GM12864 (cell line): ENCODE measurements at regions not wholly inside any gene's neighbourhood (a gene's known extent, or its start where the extent isn't known, plus 50 kb on each side); places are given as distances from the start of the nearest gene placed in this dataset.
"Not testable (repeated sequence)": the region's sequence is repeated elsewhere in the genome, so short reads cannot be mapped to it uniquely, and the experiment has no call there.

Source experiments
- DNase-seq: peaks from one replicate; pipeline ENCODE4 v3.0.0-alpha.2; 2011; ENCODE audit warnings: low read depth
- H3K4me3 ChIP-seq: 2 replicates; pipeline ENCODE4 v1.5.1; 2011; ENCODE audit warnings: mild to moderate bottlenecking, low read depth, low read length, control low read depth
- TF ChIP-seq, protein P1 (sequence below): IDR thresholded peaks from 2 replicates; pipeline ENCODE4 v1.5.1; 2011; ENCODE audit warnings: low read depth, mild to moderate bottlenecking, moderate library complexity, low read length, control low read depth, inconsistent platforms; ENCODE audit errors: missing control alignments

DNA sequence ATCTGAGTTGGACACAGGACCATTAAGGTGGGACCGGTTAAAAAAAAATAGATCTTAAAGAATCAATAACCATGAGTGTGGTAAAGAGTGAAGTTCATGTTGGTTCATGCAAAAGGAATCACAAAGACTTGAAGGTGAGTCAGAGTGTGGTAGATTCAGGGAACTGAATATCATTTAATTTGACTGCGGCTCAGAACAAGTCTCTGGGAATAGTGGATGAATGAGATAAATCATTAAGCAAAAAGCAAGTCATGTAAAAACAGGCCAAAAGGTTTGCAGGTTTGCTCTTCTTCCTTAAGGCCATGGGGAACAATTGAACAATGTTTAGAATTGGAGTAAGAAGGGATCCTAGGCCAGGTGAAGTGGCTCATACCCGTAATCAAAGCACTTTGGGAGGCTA is 385.8 kb downstream of the ETV1 start:
- no peak for DNase-seq
- no peak overlapping the region for H3K4me3 ChIP-seq
- TF ChIP-seq, protein P1, sequence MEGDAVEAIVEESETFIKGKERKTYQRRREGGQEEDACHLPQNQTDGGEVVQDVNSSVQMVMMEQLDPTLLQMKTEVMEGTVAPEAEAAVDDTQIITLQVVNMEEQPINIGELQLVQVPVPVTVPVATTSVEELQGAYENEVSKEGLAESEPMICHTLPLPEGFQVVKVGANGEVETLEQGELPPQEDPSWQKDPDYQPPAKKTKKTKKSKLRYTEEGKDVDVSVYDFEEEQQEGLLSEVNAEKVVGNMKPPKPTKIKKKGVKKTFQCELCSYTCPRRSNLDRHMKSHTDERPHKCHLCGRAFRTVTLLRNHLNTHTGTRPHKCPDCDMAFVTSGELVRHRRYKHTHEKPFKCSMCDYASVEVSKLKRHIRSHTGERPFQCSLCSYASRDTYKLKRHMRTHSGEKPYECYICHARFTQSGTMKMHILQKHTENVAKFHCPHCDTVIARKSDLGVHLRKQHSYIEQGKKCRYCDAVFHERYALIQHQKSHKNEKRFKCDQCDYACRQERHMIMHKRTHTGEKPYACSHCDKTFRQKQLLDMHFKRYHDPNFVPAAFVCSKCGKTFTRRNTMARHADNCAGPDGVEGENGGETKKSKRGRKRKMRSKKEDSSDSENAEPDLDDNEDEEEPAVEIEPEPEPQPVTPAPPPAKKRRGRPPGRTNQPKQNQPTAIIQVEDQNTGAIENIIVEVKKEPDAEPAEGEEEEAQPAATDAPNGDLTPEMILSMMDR, result no peak

GRCh38 chr7:13604178-13604577 is 385.3 kb downstream of the ETV1 start:
- no peak for DNase-seq
- no peak overlapping the region for H3K4me3 ChIP-seq
- TF ChIP-seq, protein P1, result no peak

DNA sequence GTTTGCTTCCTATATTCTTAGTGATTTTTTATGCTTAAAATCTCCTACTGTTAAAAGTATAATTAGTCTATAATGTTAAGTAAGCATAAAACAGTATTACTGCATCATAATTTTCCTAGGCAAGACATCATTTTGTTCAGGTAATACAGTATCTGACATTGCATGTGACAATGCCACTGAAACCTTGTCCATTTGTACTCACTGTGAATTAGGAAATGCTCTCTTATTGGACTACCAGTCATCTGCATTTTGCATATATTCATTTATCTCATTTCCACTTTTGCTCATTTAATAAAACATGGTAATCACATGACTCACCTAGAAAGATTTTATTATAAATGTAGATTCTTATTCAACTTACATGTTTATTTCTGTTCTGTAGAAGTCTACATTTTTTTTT is 379.1 kb downstream of the ETV1 start:
- TF ChIP-seq, protein P1, result no peak
- no peak for DNase-seq
- H3K4me3 ChIP-seq, result no peak overlapping the region

DNA sequence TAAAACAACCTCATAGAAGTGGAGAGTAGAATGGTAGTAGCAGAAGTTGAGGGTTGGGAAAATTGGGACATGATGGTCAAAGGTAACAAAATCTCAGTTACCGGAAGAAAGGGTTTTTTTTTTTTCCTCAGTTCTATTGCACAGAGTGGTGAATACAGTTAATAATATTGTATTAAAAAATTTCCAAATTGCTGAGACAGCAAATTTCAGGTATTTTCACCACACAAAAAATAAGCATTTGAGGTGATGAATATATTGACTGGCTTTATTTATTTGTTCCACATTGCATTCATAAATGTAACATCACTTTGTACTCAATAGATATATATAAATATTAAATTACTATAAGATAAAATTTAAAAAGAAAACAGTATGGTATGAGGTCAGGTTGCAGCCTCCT is 373.8 kb downstream of the ETV1 start:
- TF ChIP-seq, protein P1, result no peak
- no peak for DNase-seq
- H3K4me3 ChIP-seq, result no peak overlapping the region

GRCh38 chr7:13627455-13627854 is 362.0 kb downstream of the ETV1 start:
- no peak overlapping the region for H3K4me3 ChIP-seq
- no peak for DNase-seq
- TF ChIP-seq, protein P1, result no peak

GRCh38 chr7:13628239-13629001 is 361.0 kb downstream of the ETV1 start:
- H3K4me3 ChIP-seq, result no peak overlapping the region
- TF ChIP-seq, protein P1, result no peak
- no peak for DNase-seq

DNA sequence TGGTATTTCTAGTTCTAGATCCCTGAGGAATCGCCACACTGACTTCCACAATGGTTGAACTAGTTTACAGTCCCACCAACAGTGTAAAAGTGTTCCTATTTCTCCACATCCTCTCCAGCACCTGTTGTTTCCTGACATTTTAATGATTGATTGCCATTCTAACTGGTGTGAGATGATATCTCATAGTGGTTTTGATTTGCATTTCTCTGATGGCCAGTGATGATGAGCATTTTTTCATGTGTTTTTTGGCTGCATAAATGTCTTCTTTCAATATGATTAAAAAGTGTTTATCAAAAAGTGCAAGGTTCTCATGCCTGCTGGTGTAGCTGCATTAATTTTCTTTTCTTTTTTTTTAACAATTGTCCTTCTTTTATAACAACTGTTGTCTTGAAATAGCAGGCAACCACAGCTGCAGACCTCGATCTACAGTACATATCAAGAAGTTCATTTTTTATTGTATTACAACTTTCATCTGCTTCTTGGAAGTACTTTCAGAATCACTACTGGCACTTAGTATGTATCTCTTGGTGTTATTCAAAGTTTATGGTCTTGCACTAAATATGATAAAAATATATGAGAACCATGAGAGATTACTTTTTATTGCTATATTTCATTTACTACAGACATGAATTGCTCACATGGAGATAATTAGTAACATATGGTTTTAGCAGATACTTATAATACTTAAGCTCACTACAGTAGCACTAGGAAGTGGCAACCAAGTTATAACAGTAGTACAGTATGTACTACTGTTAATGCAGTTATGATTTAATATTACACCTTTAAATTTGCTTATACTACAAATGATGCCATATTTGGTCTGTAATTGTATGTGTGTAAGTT is 358.0 kb downstream of the ETV1 start:
- not testable (repeated sequence) for H3K4me3 ChIP-seq, DNase-seq
